HG03103 (cell line): ENCODE measurements at regions not wholly inside any gene's neighbourhood (a gene's known extent, or its start where the extent isn't known, plus 50 kb on each side); places are given as distances from the start of the nearest gene placed in this dataset.
"Not testable (repeated sequence)": the region's sequence is repeated elsewhere in the genome, so short reads cannot be mapped to it uniquely, and the experiment has no call there.

Source experiments
- ATAC-seq: cut with Tn5 transposase; IDR thresholded peaks from one replicate; pipeline ENCODE4 v1.9.1; 2021; ENCODE audit warnings: low read depth; ENCODE audit not compliant: unreplicated experiment

DNA sequence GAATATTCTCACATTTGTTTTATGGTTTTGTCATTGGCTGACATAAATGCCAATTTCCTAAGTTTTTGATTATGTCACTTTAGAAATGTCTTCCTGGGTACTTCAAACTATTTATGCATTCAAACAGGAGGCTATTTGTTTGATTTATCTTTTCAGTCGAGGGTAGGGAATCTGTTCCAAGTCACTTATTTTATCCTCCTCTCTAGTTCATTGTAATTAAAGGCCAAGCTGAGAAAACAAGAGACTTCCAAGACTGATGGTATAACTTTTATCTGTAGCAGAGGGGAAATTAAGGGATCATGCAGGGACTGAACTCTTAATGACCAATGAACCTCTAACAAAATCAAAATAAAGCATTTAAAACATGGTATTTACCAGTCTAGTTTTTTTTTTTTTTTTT lies 968.4 kb downstream of the SORCS3 start:
- ATAC-seq: no peak

DNA sequence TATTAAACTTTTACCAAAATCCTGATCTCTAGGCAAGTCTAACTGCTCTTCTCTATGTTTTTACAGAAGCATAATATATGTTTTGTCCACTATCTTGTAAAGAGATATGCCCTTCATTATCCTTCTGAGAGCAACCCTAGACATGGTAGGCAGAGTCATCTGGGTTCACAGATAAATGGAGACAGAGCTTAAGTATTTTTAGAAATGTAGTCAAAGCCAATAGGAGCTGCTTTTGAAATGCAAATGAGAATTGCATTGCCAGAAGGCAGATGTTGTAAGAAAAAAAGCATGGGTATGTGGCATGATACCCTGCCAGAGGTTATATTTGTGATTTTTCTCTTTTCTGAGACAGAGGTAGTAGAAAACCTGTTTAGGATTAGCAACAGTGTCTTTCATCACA lies 964.8 kb downstream of the SORCS3 start:
- ATAC-seq: no peak

DNA sequence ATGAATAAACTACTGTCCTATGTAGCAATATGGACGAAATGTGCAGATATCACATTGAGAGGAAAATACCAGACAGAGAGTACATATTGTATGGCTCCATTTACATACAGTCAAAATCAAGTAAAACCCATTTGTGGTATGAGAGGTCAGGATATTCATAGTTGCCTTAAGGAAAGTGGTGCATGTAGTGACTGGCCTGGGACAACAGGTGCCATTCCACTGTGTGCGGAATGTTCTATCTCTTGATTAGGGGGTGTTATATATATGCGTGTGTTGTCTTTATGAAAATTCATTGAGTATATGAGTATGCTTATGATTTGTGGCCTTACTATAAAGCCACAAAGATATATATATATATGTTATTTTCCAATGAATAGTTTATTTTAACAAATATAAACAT lies 964.0 kb downstream of the SORCS3 start:
- no peak for ATAC-seq

DNA sequence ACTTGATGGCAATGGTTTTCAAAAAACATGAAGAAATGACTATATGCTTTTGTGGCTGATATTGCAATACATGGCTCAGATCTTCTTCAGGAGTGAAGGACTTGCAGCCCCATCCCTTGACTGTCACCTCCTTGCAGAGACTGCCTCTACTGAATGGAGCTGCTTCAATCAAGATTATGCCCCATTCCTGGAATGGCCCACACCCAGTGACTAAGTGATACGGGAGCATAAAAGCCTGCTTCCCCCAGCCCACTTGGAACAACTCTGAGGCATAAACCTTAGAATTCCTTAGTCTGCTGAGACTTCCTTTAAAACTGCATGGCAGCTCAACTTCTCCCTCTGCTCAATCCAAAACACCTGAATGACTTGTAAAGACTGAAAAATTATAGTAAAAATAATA lies 957.1 kb downstream of the SORCS3 start:
- ATAC-seq: no peak

DNA sequence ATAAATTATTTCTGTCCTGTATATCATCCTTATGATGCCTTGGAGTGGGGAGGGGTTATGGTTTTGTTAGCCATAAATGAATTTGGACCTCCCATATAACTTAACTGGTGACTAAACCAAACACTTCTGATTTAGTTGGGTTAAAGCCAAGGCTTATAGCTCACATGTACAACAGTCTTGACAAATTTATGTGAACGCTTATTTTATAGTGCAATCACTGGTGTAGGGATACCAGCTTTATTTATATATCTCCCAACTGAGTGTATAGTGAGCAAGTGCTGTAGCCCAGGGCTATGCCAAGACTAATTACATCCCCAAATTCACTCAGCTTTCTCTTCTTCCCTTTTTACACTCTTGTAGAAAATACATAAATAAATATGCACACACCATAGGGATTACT lies 956.2 kb downstream of the SORCS3 start:
- ATAC-seq: no peak

DNA sequence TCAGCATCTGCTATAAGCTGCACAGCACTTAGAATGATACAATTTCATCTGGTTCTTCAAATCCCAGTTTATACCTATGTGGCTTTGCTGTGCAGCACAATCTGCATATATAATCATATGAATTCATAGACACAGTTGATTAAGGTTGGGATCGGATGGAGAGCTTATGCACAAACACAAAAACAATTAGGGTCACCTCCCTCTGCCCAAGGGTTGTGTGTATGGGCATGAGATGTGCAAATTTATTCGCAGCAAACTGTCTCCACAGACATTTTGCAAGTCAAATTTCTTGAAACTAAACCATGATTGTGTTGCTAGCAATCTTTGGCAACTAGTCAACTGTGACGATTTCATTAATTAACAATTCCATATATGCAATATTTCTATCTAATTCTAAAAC lies 955.7 kb downstream of the SORCS3 start:
- ATAC-seq: no peak

DNA sequence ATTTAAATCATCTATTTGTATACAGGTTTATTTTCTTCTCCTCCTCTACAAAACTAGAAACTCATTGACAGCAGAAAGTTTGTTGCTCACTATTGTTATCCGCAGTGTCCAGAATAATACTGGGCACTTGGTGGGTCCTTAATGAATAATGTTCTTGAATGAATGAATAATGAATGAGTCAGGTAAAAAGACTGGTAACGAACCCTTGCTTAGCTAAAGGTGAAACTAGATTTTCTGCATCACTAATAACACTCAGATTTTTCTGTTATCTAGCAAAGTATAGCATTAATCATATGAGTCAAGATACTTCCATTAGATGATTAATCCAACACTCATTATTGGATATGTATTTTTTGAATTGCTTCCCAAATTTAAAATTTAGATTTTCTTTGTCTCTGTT lies 953.2 kb downstream of the SORCS3 start:
- no peak for ATAC-seq

DNA sequence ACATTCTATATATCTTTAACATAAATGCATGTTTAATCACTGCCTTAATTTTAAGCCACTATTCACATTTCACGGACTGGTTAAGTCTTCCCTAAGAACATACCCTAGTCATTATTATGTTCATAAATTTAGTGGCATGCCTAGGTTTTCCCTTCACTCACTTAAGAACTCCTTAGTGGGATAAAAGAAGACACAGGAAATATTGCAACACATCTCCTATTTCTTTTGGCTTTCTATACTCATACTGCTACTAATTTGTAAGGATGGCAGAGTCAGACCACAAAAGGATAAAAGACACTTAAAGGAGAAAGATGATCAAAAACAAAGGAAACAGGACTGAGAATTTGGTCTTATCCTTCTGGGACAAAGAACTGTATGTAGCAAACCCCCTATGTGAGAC lies 951.4 kb downstream of the SORCS3 start:
- ATAC-seq: no peak

DNA sequence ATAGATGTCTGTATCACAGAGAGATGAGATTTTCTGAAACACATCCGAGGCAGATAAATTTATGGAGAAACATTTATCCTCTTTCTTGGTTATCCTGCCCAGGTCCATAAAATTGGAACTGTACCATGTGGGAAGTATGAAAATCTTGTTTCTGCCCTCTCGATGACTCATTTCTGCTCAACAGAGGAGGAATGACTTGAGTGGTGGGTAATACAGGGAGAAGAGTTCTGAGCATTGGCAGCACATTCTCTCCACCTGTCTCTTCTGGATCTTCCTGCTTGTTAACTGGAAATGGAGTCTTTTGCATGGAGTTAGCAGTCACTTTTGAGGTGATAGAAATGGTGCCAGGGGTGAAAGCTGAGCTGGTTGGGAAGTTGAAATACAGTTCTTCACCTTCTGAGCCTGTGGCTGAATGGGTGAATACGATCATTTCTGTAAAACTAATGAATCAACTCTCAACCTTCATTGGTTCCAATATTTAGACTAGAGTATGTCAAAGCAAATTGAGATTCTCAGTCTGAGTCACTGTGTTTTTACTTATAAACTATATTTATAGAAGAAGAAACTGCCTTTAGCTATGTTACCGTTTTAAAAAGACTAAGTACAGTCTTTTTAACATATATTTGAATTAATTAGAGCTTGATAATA lies 945.5 kb downstream of the SORCS3 start:
- no peak for ATAC-seq

DNA sequence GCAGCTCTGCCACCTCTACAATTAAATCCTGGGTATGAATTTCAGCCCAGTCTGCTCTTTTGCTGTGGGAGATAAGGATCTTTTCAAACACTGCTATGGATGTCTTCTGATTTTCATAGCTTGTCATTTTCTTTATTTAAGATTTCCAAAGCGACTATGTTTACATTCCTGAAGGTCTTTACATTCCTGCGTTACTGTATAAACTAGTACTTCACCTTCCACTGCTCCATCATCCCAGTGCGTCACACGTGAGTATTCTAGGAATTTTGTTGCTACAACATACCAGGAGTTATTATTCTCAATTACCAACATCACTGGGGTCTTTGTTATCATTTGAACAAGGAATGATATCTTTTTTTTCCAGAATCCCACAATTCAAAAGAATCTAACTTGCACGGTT lies 944.7 kb downstream of the SORCS3 start:
- no peak for ATAC-seq

DNA sequence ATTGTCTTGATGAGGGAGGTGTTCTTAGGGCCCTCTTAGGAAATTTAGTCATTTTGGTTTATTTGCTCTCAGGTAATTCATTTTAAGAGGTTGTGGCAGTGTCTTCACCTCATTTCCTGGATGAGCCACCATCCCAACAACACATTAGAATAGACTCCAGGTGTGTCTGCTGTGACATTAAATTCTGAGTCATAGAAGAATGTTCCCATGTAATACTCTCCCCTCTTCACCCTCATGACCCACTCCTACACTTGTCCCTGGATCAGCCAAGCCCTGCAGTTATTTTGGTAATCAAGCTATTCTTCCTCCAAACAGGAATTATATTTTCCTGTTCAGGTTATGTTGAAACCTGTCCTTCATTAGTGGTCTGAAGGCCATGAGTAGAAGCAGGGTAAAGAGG lies 944.1 kb downstream of the SORCS3 start:
- ATAC-seq: no peak

DNA sequence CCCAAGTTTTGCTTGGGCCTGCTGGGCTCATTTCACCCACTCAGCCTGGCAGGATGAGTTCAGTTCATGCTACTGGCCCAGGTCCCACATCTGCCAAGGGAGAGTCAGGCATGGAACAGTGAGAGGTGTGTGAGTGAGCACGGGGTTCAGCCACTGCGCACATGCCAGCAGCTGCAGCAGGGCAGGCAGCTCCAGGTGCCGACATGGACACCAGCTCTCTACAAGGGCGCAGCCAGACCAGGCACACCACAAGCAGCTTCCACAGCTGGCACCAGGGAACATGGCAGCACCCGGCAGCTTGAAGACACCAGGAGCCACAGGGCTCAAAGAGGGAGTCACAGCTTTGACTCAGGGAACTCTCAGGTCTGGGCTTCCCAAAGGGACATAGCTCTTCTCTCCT lies 938.0 kb downstream of the SORCS3 start:
- ATAC-seq: no peak

DNA sequence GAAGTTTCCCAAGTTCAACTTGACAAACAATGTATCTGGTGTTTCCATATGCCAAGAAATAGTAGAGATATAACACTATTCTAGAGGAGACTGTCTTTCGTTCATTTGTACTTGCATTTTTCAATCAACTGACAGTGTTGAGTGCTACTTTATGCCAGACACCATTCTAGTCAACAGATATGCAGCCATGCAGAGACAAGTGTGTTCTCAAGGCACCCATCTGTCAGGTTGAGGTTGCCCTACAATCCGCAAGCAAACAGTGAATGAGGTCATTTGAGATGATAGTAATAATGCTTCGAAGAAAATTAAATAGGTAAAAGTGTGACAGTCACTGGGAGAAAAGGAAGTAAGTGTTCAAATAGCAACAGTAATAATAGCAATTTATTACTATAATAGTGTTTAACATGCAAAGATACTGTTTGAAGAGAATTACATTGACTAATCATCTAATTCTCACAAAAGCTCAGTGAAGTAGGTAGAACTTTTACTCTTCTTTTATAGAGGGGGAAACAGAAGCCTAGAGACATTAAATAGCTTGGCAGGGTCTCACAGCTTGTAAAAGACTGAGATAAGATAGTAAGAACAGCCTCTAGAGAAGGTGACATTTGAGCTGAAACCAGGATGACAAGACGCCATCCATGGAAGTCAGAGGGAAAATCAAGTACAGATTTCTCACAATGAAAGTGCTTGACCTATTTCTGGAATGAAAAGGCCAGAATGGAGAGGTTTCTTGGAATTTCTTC lies 936.9 kb downstream of the SORCS3 start:
- no peak for ATAC-seq

DNA sequence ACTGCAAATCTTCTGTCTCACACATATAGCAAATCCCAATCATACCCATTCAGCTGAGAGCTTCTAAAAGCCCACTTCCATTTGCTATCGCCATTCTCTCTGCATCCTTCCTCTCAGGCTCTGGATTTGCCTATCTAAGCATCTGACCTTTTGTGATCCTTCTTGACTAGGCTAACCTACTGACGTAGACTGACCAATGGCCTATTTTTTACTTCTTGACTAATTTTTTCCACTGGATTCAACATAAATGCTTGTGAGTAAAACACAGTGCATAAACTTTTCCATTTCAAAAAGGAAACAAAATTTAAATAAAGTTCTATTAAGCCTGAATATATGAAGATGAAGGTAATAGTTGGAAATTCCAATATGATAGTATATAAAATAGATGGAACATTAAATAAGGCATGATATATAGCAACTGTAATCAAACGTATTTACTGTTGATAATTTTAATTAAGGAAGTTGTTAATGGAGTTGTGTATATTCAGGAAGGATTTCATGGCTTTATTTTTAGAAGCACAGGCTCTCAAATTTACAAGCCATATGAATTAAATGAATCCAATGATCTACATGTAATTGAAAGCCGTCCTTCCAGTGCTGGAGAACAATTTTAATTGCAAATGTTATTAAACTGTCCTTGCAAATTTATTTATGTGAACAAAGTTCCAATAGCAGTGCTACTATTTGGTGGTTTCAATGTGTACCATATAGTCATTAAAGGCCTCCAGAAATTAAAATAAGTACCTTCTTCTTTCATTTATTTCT lies 918.4 kb downstream of the SORCS3 start:
- no peak for ATAC-seq

DNA sequence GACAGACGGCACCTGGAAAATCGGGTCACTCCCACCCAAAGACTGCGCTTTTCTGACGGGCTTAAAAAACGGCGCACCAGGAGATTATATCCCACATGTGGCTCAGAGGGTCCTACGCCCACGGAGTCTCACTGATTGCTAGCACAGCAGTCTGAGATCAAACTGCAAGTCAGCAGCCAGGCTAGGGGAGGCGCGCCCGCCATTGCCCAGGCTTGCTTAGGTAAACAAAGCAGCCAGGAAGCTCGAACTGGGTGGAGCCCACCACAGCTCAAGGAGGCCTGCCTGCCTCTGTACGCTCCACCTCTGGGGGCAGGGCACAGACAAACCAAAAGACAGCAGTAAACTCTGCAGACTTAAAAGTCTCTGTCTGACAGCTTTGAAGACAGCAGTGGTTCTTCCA lies 909.4 kb downstream of the SORCS3 start:
- not testable (repeated sequence) for ATAC-seq

DNA sequence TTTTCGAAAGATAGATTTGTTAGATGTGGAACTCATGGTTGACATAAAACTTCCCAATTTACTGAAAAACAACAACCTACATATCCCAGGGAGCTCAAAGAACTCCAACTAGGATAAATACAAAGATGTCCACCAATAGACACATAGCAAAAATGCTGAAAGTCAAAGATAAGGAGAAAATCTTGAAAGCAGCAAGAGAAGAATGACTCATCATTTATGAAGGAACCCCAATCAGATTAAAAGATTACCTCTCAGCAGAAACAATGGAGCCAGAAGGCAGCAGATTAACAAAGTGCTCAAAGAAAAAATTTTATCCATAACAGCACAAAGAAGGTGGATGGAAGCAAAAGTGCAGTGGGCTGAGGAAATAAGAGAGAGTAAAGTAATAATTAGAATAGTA lies 908.6 kb downstream of the SORCS3 start:
- ATAC-seq: no peak

DNA sequence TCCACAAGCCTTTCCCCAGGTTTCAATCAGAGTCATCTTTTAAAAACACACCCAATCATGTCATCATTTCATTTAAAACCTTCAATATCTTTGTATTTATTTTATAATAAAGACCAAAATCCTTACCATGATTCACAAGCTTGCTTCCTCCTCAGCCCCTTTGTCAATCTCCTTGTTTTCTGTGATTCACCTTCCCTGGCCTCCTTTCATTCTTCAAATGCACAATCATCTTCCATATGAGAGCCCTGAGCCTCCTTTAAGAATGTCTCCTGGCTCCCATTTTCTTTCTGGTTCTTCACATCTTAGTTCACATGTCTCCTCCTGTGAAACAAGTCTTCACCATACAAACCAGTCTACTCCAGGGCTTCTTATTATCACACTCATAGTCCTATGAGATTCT lies 904.0 kb downstream of the SORCS3 start:
- no peak for ATAC-seq

DNA sequence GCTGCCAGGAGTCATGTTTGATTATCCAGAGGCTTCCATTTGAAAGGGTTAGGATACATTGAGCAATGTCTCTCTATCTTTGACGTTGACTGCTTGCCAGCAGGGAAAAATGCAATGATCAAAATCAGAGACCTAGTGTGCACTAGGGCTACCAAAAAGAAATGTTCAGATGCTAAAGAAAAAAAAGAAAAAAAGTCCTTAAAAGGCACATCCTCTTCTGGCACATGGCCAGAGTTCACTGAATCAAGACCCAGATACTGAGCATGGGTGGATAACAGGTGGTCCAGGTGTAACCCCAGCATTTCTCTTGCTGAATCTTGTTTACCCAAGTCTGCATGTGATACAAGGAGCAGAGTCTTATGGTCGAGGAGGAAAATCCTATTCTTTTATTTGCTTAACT lies 899.3 kb downstream of the SORCS3 start:
- ATAC-seq: no peak

DNA sequence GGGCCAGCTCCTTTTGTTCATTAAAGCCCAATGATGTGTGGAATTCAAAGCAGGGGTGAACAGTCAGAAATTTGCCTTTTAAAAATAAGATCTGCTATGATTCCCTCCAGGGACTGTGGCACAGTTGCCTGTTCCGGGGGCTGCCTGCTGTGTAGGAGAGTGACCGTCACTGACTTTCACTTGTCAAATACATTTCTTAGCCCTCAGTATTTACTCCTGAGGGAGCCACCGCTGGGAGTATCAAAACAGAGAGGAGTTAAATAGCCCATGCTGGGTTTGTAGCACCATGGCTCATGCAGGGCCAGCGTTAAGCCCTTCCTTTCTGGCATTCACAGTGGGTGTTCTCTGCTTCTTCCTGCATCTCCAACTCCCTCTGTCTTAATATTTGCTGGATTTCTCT lies 897.8 kb downstream of the SORCS3 start:
- ATAC-seq: no peak

DNA sequence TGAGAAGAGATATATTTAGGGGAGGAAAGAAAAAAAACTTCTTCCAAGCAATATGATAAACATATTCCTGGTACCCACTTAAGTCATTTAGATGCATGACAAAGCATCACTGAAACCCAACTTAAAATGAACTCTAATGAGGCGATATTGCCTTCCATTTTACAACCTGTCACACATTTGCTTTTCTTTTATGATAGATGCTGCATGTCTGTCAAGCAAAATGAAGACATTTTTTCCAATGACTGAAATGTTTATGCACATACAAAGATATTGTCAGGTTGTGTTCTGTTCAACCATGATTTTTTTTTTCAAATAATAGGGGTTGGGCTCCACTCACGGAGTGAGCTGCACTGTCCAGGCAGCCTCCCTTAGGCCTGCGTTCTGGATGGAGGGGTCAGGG lies 894.4 kb downstream of the SORCS3 start:
- ATAC-seq: no peak

DNA sequence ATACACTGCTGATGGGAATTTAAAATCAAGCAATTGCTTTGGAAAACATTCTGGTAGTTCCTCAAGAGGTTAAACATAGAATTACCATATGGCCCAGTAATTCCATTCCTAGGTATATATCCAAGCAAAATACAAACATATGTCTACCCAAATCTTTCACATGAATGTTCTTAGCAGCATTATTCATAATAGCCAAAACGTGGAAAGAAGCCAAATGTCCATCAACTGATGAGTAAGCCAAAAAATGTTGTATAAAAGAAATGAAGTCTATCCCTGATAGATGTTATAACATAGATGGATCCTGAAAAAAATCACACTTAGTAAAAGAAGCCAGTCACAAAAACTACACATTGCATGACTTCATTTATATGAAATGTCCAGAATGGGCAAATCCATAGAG lies 893.0 kb downstream of the SORCS3 start:
- ATAC-seq: no peak

DNA sequence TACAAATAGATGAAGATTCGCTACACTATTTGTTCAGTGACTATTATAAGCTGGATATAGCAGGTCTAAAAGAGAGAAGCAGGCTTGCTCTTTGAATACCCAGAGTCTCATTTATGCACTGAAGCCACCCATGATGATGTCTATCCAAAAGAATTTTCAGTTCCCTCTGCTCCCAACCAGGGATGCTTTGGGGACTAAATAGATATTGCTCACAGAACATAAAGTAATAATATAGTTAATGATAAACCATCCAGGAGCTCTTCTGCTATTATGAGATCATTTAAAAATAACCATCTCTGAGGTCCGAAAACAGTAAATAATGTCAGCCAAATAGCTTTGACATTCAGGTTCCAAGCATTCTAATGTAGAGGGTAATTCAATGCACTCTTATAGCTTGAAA lies 875.4 kb downstream of the SORCS3 start:
- ATAC-seq: no peak
